ENCODE measurements at regions not wholly inside any gene's neighbourhood (a gene's known extent, or its start where the extent isn't known, plus 50 kb on each side); places are given as distances from the start of the nearest gene placed in this dataset.

GRCh38 chr12:45586486-45586885, 143.0 kb upstream of the ARID2 start:
- Histone ChIP-seq H2AFZ (ENCODE audit: low read length) (no peak overlapping the region), H3K9me3 (ENCODE audit: low read length) (no peaks in the 10 kb centered on the region), H3K4me1 (ENCODE audit: insufficient read depth, low read length, severe bottlenecking) (no peaks in the 10 kb centered on the region), H3K4me3 (ENCODE audit: low read depth, low read length, poor library complexity, severe bottlenecking) (no peak overlapping the region), H3K79me2 (ENCODE audit: insufficient read depth, low read length) (no peaks in the 10 kb centered on the region), H3F3A (ENCODE audit: insufficient read depth, low read length) (no peaks in the 10 kb centered on the region), H3K27ac (ENCODE audit: low read depth, low read length, poor library complexity, severe bottlenecking) (no peak overlapping the region), H4K20me1 (ENCODE audit: insufficient read depth, low read length) (no peaks in the 10 kb centered on the region), H3K36me3 (ENCODE audit: insufficient read depth, low read length) (no peaks in the 10 kb centered on the region), H3K9ac (ENCODE audit: low read length) (no peak overlapping the region), H3K9me2 (ENCODE audit: low read depth, low read length) (no peaks in the 10 kb centered on the region), H3K27me3 (ENCODE audit: insufficient read depth, low read length) (no peaks in the 10 kb centered on the region; the same call in 1 of the 2 replicates), H3K4me2 (ENCODE audit: low read length) (no peak overlapping the region)
- TF ChIP-seq, protein P1, sequence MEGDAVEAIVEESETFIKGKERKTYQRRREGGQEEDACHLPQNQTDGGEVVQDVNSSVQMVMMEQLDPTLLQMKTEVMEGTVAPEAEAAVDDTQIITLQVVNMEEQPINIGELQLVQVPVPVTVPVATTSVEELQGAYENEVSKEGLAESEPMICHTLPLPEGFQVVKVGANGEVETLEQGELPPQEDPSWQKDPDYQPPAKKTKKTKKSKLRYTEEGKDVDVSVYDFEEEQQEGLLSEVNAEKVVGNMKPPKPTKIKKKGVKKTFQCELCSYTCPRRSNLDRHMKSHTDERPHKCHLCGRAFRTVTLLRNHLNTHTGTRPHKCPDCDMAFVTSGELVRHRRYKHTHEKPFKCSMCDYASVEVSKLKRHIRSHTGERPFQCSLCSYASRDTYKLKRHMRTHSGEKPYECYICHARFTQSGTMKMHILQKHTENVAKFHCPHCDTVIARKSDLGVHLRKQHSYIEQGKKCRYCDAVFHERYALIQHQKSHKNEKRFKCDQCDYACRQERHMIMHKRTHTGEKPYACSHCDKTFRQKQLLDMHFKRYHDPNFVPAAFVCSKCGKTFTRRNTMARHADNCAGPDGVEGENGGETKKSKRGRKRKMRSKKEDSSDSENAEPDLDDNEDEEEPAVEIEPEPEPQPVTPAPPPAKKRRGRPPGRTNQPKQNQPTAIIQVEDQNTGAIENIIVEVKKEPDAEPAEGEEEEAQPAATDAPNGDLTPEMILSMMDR (IDR thresholded peaks at IDR 0.05; ENCODE audit: low read length) = no peak
- no peak for TF ChIP-seq EZH2 (IDR thresholded peaks at IDR 0.05; ENCODE audit: borderline replicate concordance, low read length)

GRCh38 chr12:45587012-45587411, 142.5 kb upstream of the ARID2 start:
- Histone ChIP-seq H3K9ac (ENCODE audit: low read length) (no peak overlapping the region), H3K9me2 (ENCODE audit: low read depth, low read length) (no peaks in the 10 kb centered on the region)
- TF ChIP-seq, protein P1 (IDR thresholded peaks at IDR 0.05; ENCODE audit: low read length) = no peak
- no peak for TF ChIP-seq EZH2 (IDR thresholded peaks at IDR 0.05; ENCODE audit: borderline replicate concordance, low read length)

DNA sequence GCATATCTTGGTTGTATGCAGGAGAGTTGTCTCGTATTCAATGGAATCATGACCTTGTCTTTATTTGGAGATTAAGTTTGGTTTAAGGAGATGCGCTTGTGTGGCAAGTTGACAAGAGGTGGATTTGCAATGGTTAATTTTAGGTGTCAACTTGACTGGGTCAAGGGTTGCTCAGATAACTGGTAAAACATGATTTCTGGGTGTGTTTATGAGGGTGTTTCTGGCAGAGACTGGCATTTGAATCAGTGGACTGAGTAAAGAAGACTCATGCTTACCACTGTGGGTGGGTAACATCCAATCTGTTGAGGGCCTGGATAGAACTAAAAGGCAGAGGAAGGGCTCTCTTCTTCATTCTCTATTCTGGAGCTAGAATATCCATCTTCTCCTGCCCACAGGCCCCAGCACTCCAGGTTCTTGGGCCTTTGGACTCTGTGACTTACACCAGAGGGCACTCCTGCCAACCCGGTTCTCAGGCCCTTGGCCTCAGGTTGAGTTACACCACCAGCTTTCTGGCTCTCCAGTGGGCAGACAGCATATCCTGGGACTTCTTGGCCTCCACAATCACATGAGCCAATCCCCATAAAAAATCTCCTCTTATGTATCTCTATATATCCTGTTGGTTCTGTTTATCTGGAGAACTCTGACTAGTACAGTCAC, 141.5 kb upstream of the ARID2 start:
- Histone ChIP-seq H3K4me3 (ENCODE audit: low read depth, low read length, poor library complexity, severe bottlenecking) (no peak overlapping the region), H4K20me1 (ENCODE audit: insufficient read depth, low read length) (no peaks in the 10 kb centered on the region), H3K36me3 (ENCODE audit: insufficient read depth, low read length) (no peaks in the 10 kb centered on the region), H3K27ac (ENCODE audit: low read depth, low read length, poor library complexity, severe bottlenecking) (no peak overlapping the region), H3K9me2 (ENCODE audit: low read depth, low read length) (no peaks in the 10 kb centered on the region), H2AFZ (ENCODE audit: low read length) (no peak overlapping the region), H3K27me3 (ENCODE audit: insufficient read depth, low read length) (no peaks in the 10 kb centered on the region; the same call in 1 of the 2 replicates), H3K79me2 (ENCODE audit: insufficient read depth, low read length) (no peaks in the 10 kb centered on the region), H3K4me1 (ENCODE audit: insufficient read depth, low read length, severe bottlenecking) (no peaks in the 10 kb centered on the region), H3K9me3 (ENCODE audit: low read length) (no peaks in the 10 kb centered on the region), H3K4me2 (ENCODE audit: low read length) (no peak overlapping the region), H3K9ac (ENCODE audit: low read length) (no peak overlapping the region), H3F3A (ENCODE audit: insufficient read depth, low read length) (no peaks in the 10 kb centered on the region)
- TF ChIP-seq EZH2 (IDR thresholded peaks at IDR 0.05; ENCODE audit: borderline replicate concordance, low read length) = no peak
- TF ChIP-seq, protein P1 (IDR thresholded peaks at IDR 0.05; ENCODE audit: low read length) = no peak

More at GRCh38 chr12:45587012-45587411, 142.5 kb upstream of the ARID2 start:
- Histone ChIP-seq H3K79me2 (ENCODE audit: insufficient read depth, low read length) (no peaks in the 10 kb centered on the region), H2AFZ (ENCODE audit: low read length) (no peak overlapping the region), H3K9me3 (ENCODE audit: low read length) (no peaks in the 10 kb centered on the region), H3K4me1 (ENCODE audit: insufficient read depth, low read length, severe bottlenecking) (no peaks in the 10 kb centered on the region), H3K27ac (ENCODE audit: low read depth, low read length, poor library complexity, severe bottlenecking) (no peak overlapping the region), H3K27me3 (ENCODE audit: insufficient read depth, low read length) (no peaks in the 10 kb centered on the region; the same call in 1 of the 2 replicates), H3K4me2 (ENCODE audit: low read length) (no peak overlapping the region), H3K4me3 (ENCODE audit: low read depth, low read length, poor library complexity, severe bottlenecking) (no peak overlapping the region), H3K36me3 (ENCODE audit: insufficient read depth, low read length) (no peaks in the 10 kb centered on the region), H4K20me1 (ENCODE audit: insufficient read depth, low read length) (no peaks in the 10 kb centered on the region), H3F3A (ENCODE audit: insufficient read depth, low read length) (no peaks in the 10 kb centered on the region)
